Adipocyte (in vitro differentiated cells): ENCODE measurements at regions not wholly inside any gene's neighbourhood (a gene's known extent, or its start where the extent isn't known, plus 50 kb on each side); places are given as distances from the start of the nearest gene placed in this dataset.

ENCODE experiments used
- DNase-seq: peaks from one replicate; pipeline ENCODE4 v3.0.0-alpha.2; 2015; ENCODE audit warnings: low read depth
- H3K27me3 ChIP-seq: replicated peaks from 2 replicates; pipeline ENCODE4 v1.7.0; 2013; ENCODE audit warnings: mild to moderate bottlenecking, low read length, moderate library complexity; ENCODE audit not compliant: control insufficient read depth, insufficient read depth
- H3K36me3 ChIP-seq: 2 replicates; pipeline ENCODE4 v1.7.0; 2013; ENCODE audit warnings: low read length, mild to moderate bottlenecking, moderate library complexity; ENCODE audit not compliant: control insufficient read depth, insufficient read depth, severe bottlenecking
- H3K4me1 ChIP-seq: 2 replicates; pipeline ENCODE4 v1.7.0; 2013; ENCODE audit warnings: mild to moderate bottlenecking, low read length, moderate library complexity; ENCODE audit not compliant: control insufficient read depth, insufficient read depth
- H3K4me3 ChIP-seq: 2 replicates; pipeline ENCODE4 v1.7.0; 2013; ENCODE audit warnings: mild to moderate bottlenecking, low read length, moderate library complexity
- H3K9ac ChIP-seq: 2 replicates; pipeline ENCODE4 v1.7.0; 2013; ENCODE audit warnings: mild to moderate bottlenecking, low read length, moderate library complexity
- H3K9me3 ChIP-seq: 2 replicates; pipeline ENCODE4 v1.7.0; 2013; ENCODE audit warnings: mild to moderate bottlenecking, low read length, moderate library complexity; ENCODE audit not compliant: control insufficient read depth

GRCh38 chr4:16365036-16365569, 138.8 kb upstream of the TAPT1 start:
- no peak overlapping the region for H3K4me3 ChIP-seq
- no peak overlapping the region for H3K9ac ChIP-seq
- peaks cover 3% of the 10 kb centered on the region for H3K27me3 ChIP-seq
- no peaks in the 10 kb centered on the region for H3K4me1 ChIP-seq
- no peaks in the 10 kb centered on the region for H3K9me3 ChIP-seq
- no peaks in the 10 kb centered on the region for H3K36me3 ChIP-seq
- no peak for DNase-seq

- no peak for DNase-seq
- H3K4me3 ChIP-seq = no peak overlapping the region
- H3K9me3 ChIP-seq = no peaks in the 10 kb centered on the region
- peaks cover 3% of the 10 kb centered on the region for H3K27me3 ChIP-seq
- H3K4me1 ChIP-seq = no peaks in the 10 kb centered on the region
- H3K36me3 ChIP-seq = no peaks in the 10 kb centered on the region
- no peak overlapping the region for H3K9ac ChIP-seq
Observed at GRCh38 chr4:16360694-16361262, 134.5 kb upstream of the TAPT1 start.

- Histone ChIP-seq H3K4me3 (no peak overlapping the region), H3K4me1 (no peaks in the 10 kb centered on the region), H3K36me3 (no peaks in the 10 kb centered on the region), H3K9ac (no peak overlapping the region), H3K27me3 (peaks cover 5% of the 10 kb centered on the region), H3K9me3 (no peaks in the 10 kb centered on the region)
- DNase-seq = no peak
Observed at GRCh38 chr4:16353165-16353564, 126.9 kb upstream of the TAPT1 start.

- H3K9ac ChIP-seq = no peak overlapping the region
- H3K27me3 ChIP-seq = peaks cover 11% of the 10 kb centered on the region
- H3K4me1 ChIP-seq = no peaks in the 10 kb centered on the region
- DNase-seq = no peak
- H3K4me3 ChIP-seq = no peak overlapping the region
- no peaks in the 10 kb centered on the region for H3K9me3 ChIP-seq
- no peaks in the 10 kb centered on the region for H3K36me3 ChIP-seq
Observed at GRCh38 chr4:16351161-16351560, 124.9 kb upstream of the TAPT1 start.

- H3K27me3 ChIP-seq = peaks cover 9% of the 10 kb centered on the region
- H3K4me1 ChIP-seq = no peaks in the 10 kb centered on the region
- no peaks in the 10 kb centered on the region for H3K9me3 ChIP-seq
- no peak overlapping the region for H3K9ac ChIP-seq
- no peak for DNase-seq
- H3K4me3 ChIP-seq = no peak overlapping the region
- no peaks in the 10 kb centered on the region for H3K36me3 ChIP-seq
Observed at GRCh38 chr4:16344853-16345252, 118.6 kb upstream of the TAPT1 start.

- peak; percentile 1 for DNase-seq
- Histone ChIP-seq H3K9me3 (no peaks in the 10 kb centered on the region), H3K4me1 (no peaks in the 10 kb centered on the region), H3K27me3 (peaks cover 7% of the 10 kb centered on the region), H3K4me3 (no peak overlapping the region), H3K36me3 (no peaks in the 10 kb centered on the region), H3K9ac (no peak overlapping the region)
Observed at GRCh38 chr4:16337936-16338335, 111.7 kb upstream of the TAPT1 start.

- H3K9me3 ChIP-seq = no peaks in the 10 kb centered on the region
Observed at GRCh38 chr4:16334601-16335000, 108.3 kb upstream of the TAPT1 start.

GRCh38 chr4:16329797-16330134, 103.5 kb upstream of the TAPT1 start:
- H3K4me3 ChIP-seq = no peak overlapping the region

More at GRCh38 chr4:16334601-16335000, 108.3 kb upstream of the TAPT1 start:
- Histone ChIP-seq H3K4me3 (no peak overlapping the region), H3K36me3 (no peaks in the 10 kb centered on the region), H3K27me3 (peaks cover 7% of the 10 kb centered on the region), H3K4me1 (no peaks in the 10 kb centered on the region), H3K9ac (no peak overlapping the region)
- DNase-seq = no peak

GRCh38 chr4:16329125-16329796, 103.0 kb upstream of the TAPT1 start:
- Histone ChIP-seq H3K36me3 (no peaks in the 10 kb centered on the region), H3K4me1 (peaks cover 7% of the 10 kb centered on the region), H3K27me3 (peaks cover 6% of the 10 kb centered on the region), H3K9ac (no peak overlapping the region), H3K4me3 (no peak overlapping the region), H3K9me3 (no peaks in the 10 kb centered on the region)
- peak; percentile 4 for DNase-seq

More at GRCh38 chr4:16329797-16330134, 103.5 kb upstream of the TAPT1 start:
- Histone ChIP-seq H3K36me3 (no peaks in the 10 kb centered on the region), H3K9me3 (no peaks in the 10 kb centered on the region), H3K4me1 (peaks cover 7% of the 10 kb centered on the region), H3K9ac (no peak overlapping the region), H3K27me3 (peaks cover 7% of the 10 kb centered on the region)
- no peak for DNase-seq

- Histone ChIP-seq H3K4me1 (no peaks in the 10 kb centered on the region), H3K36me3 (no peaks in the 10 kb centered on the region), H3K4me3 (no peak overlapping the region), H3K9me3 (no peaks in the 10 kb centered on the region), H3K9ac (no peak overlapping the region), H3K27me3 (peaks cover 5% of the 10 kb centered on the region)
- no peak for DNase-seq
Observed at GRCh38 chr4:16322183-16322582, 95.9 kb upstream of the TAPT1 start.

- Histone ChIP-seq H3K9ac (no peak overlapping the region), H3K9me3 (no peaks in the 10 kb centered on the region), H3K27me3 (no peaks in the 10 kb centered on the region), H3K36me3 (no peaks in the 10 kb centered on the region), H3K4me3 (no peak overlapping the region), H3K4me1 (no peaks in the 10 kb centered on the region)
- DNase-seq = no peak
Observed at GRCh38 chr4:16315456-16315855, 89.2 kb upstream of the TAPT1 start.
